ENCODE measurements at regions not wholly inside any gene's neighbourhood (a gene's known extent, or its start where the extent isn't known, plus 50 kb on each side); places are given as distances from the start of the nearest gene placed in this dataset.

GRCh38 chr1:65577278-65577677, 156.8 kb downstream of the LEPR start:
- TF ChIP-seq CTCF (conservative IDR thresholded peaks at IDR 0.05; ENCODE audit: low read length) (no peak), EZH2phosphoT487 (IDR thresholded peaks at IDR 0.05; ENCODE audit: borderline replicate concordance, low read depth, low read length) (no peak)
